Upper lobe of left lung (tissue), 6 donors: ENCODE measurements at regions not wholly inside any gene's neighbourhood (a gene's known extent, or its start where the extent isn't known, plus 50 kb on each side); places are given as distances from the start of the nearest gene placed in this dataset.

Source experiments
- ATAC-seq, 2 donors: fragments of 200-7000 bp; cut with Tn5 transposase; one replicate each; pipeline ENCODE4 v1.9.1; 2022; ENCODE audit warnings: mild to moderate bottlenecking in 2 of 2, moderate library complexity in 2 of 2; ENCODE audit not compliant: low FRiP score in 2 of 2
- DNase-seq, 2 donors: peaks; one replicate each; pipeline ENCODE4 v3.0.0-alpha.2; 2019 to 2020
- H3K27ac ChIP-seq, 4 donors: fragments of 200-600 bp; sonication (generic); one replicate each; pipeline ENCODE4 v1.5.1; 2016 to 2019
- H3K27me3 ChIP-seq, 4 donors: fragments of 200-600 bp; sonication (generic); one replicate each; pipeline ENCODE4 v1.5.1; 2017 to 2019
- H3K36me3 ChIP-seq, 4 donors: fragments of 200-600 bp; sonication (generic); one replicate each; pipeline ENCODE4 v1.5.1; 2016 to 2019
- H3K4me1 ChIP-seq, 4 donors: fragments of 200-600 bp; sonication (generic); one replicate each; pipeline ENCODE4 v1.5.1; 2018 to 2019
- H3K4me3 ChIP-seq, 4 donors: fragments of 200-600 bp; sonication (generic); one replicate each; pipeline ENCODE4 v1.5.1; 2017 to 2019; ENCODE audit warnings: mild to moderate bottlenecking in 2 of 4, moderate library complexity in 1 of 4
- H3K9me3 ChIP-seq, 4 donors: fragments of 200-600 bp; sonication (generic); one replicate each; pipeline ENCODE4 v1.5.1; 2018 to 2019
- EP300 ChIP-seq, 4 donors: sonication (generic); formaldehyde crosslinking; IDR thresholded peaks; one replicate each; pipeline ENCODE4 v1.5.1; 2017; ENCODE audit warnings: antibody characterized with exemption in 4 of 4, control low read depth in 2 of 4
- POLR2A ChIP-seq, 4 donors: fragments of 450-650 bp; IDR thresholded peaks; one replicate each; pipeline ENCODE4 v1.5.1; 2016 to 2017; ENCODE audit warnings: antibody characterized with exemption in 4 of 4, mild to moderate bottlenecking in 2 of 4
- POLR2AphosphoS5 ChIP-seq, 2 donors: sonication (generic); formaldehyde crosslinking; IDR thresholded peaks; one replicate each; pipeline ENCODE4 v1.5.1; 2017; ENCODE audit warnings: antibody characterized with exemption in 2 of 2
- WGBS, 2 donors: methylation state at CpG; one replicate each; pipeline ENCODE4 v1.1.5; 2017 to 2018; 5-methylcytosine and 5-hydroxymethylcytosine counted together
- TF ChIP-seq, protein P1 (sequence below), 6 experiments: fragments of 450-650 bp in 4 of 6; fragments of 200-600 bp in 2 of 6; sonication (generic) in 2 of 6; IDR thresholded peaks; one replicate each; pipeline ENCODE4 v1.5.1; 2016 to 2019; ENCODE audit warnings: antibody characterized with exemption in 6 of 6
- donor health status: DM: no; HTN: no; CAD: no; lungs with moderate emphysema.
- donor health status: DM: no; HTN: yes; CAD: no; lungs with severe emphysema.

DNA sequence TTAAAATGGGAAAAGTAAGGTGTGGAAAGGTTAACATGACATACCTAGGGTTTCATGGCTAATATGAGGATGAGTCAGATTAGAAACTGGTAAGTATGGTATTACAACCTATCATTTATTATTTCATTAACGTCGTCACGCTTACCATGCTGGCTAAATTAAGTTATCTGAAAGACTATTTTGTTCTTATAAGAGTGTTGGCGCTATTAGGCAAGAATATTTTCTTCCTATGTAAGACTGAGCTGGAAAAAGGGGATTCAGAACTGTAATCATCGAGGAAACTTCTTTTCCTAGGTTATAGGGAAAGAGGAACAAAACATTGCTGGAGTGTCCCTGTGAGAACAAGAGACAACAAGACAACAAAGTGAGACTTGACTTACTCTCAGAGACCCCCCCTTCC lies 440.8 kb downstream of the KCNJ2 start:
- no peak for ATAC-seq
- H3K27ac ChIP-seq: no peak overlapping the region
- 92 to 95% methylated on average over 5 of the region's 5 CpGs for WGBS, 2 donors
- no peaks in the 10 kb centered on the region for H3K27me3 ChIP-seq
- no peaks in the 10 kb centered on the region for H3K36me3 ChIP-seq
- H3K9me3 ChIP-seq: no peaks in the 10 kb centered on the region
- no peak for TF ChIP-seq EP300 (IDR thresholded peaks at IDR 0.05)
- TF ChIP-seq POLR2AphosphoS5 (IDR thresholded peaks at IDR 0.05): no peak
- TF ChIP-seq, protein P1, sequence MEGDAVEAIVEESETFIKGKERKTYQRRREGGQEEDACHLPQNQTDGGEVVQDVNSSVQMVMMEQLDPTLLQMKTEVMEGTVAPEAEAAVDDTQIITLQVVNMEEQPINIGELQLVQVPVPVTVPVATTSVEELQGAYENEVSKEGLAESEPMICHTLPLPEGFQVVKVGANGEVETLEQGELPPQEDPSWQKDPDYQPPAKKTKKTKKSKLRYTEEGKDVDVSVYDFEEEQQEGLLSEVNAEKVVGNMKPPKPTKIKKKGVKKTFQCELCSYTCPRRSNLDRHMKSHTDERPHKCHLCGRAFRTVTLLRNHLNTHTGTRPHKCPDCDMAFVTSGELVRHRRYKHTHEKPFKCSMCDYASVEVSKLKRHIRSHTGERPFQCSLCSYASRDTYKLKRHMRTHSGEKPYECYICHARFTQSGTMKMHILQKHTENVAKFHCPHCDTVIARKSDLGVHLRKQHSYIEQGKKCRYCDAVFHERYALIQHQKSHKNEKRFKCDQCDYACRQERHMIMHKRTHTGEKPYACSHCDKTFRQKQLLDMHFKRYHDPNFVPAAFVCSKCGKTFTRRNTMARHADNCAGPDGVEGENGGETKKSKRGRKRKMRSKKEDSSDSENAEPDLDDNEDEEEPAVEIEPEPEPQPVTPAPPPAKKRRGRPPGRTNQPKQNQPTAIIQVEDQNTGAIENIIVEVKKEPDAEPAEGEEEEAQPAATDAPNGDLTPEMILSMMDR (IDR thresholded peaks at IDR 0.05): no peak
- TF ChIP-seq POLR2A (IDR thresholded peaks at IDR 0.05): no peak
- no peak for DNase-seq
- H3K4me1 ChIP-seq: no peaks in the 10 kb centered on the region
- no peak overlapping the region for H3K4me3 ChIP-seq

DNA sequence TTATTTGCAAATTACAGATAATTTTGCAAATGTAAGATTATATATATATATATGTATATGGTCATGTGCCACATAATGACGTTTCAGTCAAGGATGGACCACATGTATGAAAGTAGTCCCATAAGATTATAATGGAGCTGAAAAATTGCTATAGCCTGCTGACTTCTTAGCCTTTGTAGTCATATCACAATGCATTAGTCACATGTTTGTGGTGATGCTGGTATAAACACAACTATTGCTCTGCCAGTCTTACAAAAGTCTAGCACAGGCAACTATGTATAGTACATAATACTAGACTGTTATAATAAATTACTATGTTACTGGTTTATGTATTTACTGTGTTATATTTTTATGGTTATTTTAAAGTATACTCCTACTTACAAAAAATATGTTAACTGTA lies 444.3 kb downstream of the KCNJ2 start:
- ATAC-seq (no peak), DNase-seq (no peak)
- 74% methylated on average over 1 of the region's 1 CpG for WGBS, 2 donors
- Histone ChIP-seq H3K4me1 (no peaks in the 10 kb centered on the region), H3K27ac (no peak overlapping the region), H3K36me3 (no peaks in the 10 kb centered on the region), H3K27me3 (no peaks in the 10 kb centered on the region), H3K4me3 (no peak overlapping the region), H3K9me3 (no peaks in the 10 kb centered on the region)
- no peak for TF ChIP-seq POLR2AphosphoS5 (IDR thresholded peaks at IDR 0.05)
- TF ChIP-seq, protein P1 (IDR thresholded peaks at IDR 0.05): no peak
- TF ChIP-seq POLR2A (IDR thresholded peaks at IDR 0.05): no peak
- TF ChIP-seq EP300 (IDR thresholded peaks at IDR 0.05): no peak

DNA sequence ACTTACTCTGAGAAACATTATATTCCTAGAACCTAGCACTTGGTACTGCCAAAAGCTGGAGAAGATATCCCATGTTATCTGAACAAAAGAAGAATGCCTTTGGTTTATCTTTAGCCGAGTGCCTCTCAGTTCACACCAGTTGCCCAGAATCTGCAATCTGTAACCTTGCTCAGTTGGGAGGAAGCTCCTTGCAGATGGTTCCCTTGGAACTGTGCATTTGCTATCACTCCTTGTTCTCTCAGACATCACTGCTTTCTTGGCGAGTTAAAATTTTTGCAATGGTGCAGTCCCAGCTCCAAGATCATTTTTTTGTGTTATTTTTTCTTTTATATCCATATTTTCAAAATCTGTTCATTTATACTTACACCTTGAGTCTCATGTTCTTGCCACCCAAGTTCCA lies 446.5 kb downstream of the KCNJ2 start:
- no peak overlapping the region for H3K27ac ChIP-seq
- H3K4me1 ChIP-seq: no peaks in the 10 kb centered on the region
- WGBS, 2 donors: 81 to 88% methylated on average over 2 of the region's 2 CpGs
- TF ChIP-seq POLR2AphosphoS5 (IDR thresholded peaks at IDR 0.05) (no peak), POLR2A (IDR thresholded peaks at IDR 0.05) (no peak), EP300 (IDR thresholded peaks at IDR 0.05) (no peak)
- TF ChIP-seq, protein P1 (IDR thresholded peaks at IDR 0.05): no peak
- ATAC-seq: no peak
- no peaks in the 10 kb centered on the region for H3K9me3 ChIP-seq
- H3K36me3 ChIP-seq: no peaks in the 10 kb centered on the region
- DNase-seq: no peak
- H3K4me3 ChIP-seq: no peak overlapping the region
- H3K27me3 ChIP-seq: no peaks in the 10 kb centered on the region

DNA sequence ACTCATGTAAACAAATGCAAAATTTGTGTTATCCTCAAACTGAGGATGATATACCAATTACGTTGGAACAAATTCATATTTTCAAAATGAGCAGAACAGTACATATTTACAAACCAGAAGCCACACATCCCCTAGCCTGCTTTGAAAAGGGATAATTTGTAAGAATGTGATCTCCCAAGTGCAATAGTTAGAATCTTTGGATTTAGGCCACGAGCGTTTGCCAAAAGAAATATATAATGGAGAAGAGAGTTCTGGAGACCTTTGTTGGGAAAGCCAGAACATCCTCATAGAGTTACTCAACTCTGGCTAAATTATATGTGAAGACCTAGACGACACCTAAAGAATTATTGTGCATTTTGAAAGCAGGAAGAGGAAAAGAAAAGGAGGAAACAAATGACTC lies 449.3 kb downstream of the KCNJ2 start:
- no peaks in the 10 kb centered on the region for H3K36me3 ChIP-seq
- no peaks in the 10 kb centered on the region for H3K27me3 ChIP-seq
- no peak for DNase-seq
- H3K4me3 ChIP-seq: no peak overlapping the region
- ATAC-seq: no peak
- no peak overlapping the region for H3K27ac ChIP-seq
- H3K4me1 ChIP-seq: peaks cover 0 to 5% (median 2%) of the 10 kb centered on the region in 4 donors
- no peaks in the 10 kb centered on the region for H3K9me3 ChIP-seq
- WGBS, 2 donors: 73 to 82% methylated on average over 4 of the region's 4 CpGs
- TF ChIP-seq EP300 (IDR thresholded peaks at IDR 0.05): no peak
- no peak for TF ChIP-seq POLR2AphosphoS5 (IDR thresholded peaks at IDR 0.05)
- TF ChIP-seq, protein P1 (IDR thresholded peaks at IDR 0.05): no peak
- no peak for TF ChIP-seq POLR2A (IDR thresholded peaks at IDR 0.05)

DNA sequence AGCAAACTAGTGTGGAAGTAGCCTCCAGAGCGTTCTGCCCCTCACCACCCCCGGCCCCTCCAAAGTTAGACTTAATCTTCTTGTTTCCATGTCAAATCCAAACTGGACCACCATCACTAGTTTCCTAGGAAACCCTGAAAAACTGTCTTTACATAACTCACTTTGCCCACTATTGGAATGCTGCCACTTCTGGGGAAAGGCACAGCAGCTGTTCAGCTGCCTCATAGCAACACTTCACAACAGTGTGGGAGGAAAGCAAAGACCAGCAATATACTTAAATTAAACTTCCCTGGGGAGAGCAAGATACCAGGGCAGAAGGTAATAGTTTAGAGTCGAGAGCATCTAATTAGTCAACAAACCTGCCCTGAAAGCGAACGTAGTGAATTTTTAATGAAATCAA lies 452.2 kb downstream of the KCNJ2 start:
- Histone ChIP-seq H3K27ac (no peak overlapping the region), H3K4me3 (no peak overlapping the region), H3K36me3 (no peaks in the 10 kb centered on the region), H3K9me3 (no peaks in the 10 kb centered on the region), H3K27me3 (no peaks in the 10 kb centered on the region), H3K4me1 (peaks cover 0 to 5% (median 2%) of the 10 kb centered on the region in 4 donors)
- ATAC-seq: no peak
- WGBS, 2 donors: 74 to 75% methylated on average over 5 of the region's 5 CpGs
- TF ChIP-seq, protein P1 (IDR thresholded peaks at IDR 0.05): no peak
- no peak for TF ChIP-seq POLR2A (IDR thresholded peaks at IDR 0.05)
- TF ChIP-seq POLR2AphosphoS5 (IDR thresholded peaks at IDR 0.05): no peak
- TF ChIP-seq EP300 (IDR thresholded peaks at IDR 0.05): no peak
- no peak for DNase-seq
